Activated naive CD4-positive, alpha-beta T cell treated with anti-CD3 and anti-CD28 coated beads, Interleukin-2, amount 50 U/mL, for 72 hours (primary cell): ENCODE measurements at regions not wholly inside any gene's neighbourhood (a gene's known extent, or its start where the extent isn't known, plus 50 kb on each side); places are given as distances from the start of the nearest gene placed in this dataset.

Experiments used
- ATAC-seq, 2 donors: fragments of 150-1000 bp; cut with Tn5 transposase; 2 replicates each; pipeline ENCODE4 v1.10.0; 2021; ENCODE audit warnings: mild to moderate bottlenecking in 2 of 2, moderate library complexity in 2 of 2
- DNase-seq, 2 donors: peaks; one replicate each; pipeline ENCODE4 v3.0.0; 2021 to 2022; ENCODE audit warnings: low spot score in 2 of 2
- H3K27ac Mint-ChIP-seq, 2 donors: one replicate each; pipeline ENCODE4 v1.8.0; 2022; ENCODE audit warnings: mild to moderate bottlenecking in 2 of 2, mixed read lengths in 2 of 2
- H3K36me3 Mint-ChIP-seq, 2 donors: one replicate each; pipeline ENCODE4 v1.8.0; 2022; ENCODE audit warnings: mixed read lengths in 2 of 2
- H3K9me3 Mint-ChIP-seq, 2 donors: one replicate each; pipeline ENCODE4 v1.8.0; 2022; ENCODE audit warnings: mixed read lengths in 2 of 2

DNA sequence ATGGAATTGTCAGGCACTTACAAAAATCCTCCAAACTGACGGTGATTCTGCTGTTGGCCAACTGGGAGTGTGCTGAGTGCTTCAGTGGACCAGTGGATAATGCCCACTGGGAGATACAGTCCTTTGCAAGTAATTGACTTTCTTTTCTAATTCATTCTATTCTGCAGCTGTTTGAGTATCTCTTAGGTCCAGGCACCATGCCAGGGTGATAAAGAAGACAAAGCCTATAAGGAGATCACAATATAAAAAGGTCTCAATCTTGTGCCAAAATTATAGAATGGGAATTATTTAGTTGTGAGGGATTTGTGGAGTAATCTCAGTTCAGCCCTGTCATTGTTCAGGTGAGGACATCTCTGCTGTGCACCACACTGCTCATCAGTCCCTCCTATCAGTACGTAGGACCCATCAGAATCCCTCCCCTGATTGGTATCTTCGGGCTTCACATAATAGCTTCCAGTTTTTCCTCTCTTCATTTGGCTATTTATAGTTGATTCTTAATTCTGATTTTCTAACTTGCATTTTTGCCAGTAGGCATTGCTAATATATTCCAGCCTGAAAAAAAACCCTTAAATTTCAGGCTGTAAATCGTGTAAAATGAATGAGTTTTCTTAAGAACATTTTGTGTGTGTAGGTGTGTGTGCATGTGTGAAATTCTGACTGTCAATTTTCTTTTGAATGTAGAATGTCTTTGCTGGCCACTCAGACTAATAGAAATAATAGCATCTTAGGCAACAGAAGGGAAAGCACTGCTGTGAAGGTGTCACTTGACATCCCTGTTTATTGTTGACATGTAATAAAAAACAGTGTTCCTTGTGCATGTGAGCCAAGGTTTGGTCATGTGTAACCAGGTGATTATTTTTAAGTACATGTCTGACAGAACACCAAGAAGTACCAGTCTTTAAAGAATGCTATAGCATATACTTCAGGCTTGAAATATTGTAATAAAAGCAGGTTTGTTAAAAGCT is 457.6 kb upstream of the RGS6 start:
- ATAC-seq (no peak), DNase-seq (no peak)
- Mint-ChIP-seq H3K36me3 (peaks cover 0 to 13% of the 10 kb centered on the region in 2 donors), H3K9me3 (no peaks in the 10 kb centered on the region), H3K27ac (peak overlapping the region in 1 of 2 donors; percentile 50)

DNA sequence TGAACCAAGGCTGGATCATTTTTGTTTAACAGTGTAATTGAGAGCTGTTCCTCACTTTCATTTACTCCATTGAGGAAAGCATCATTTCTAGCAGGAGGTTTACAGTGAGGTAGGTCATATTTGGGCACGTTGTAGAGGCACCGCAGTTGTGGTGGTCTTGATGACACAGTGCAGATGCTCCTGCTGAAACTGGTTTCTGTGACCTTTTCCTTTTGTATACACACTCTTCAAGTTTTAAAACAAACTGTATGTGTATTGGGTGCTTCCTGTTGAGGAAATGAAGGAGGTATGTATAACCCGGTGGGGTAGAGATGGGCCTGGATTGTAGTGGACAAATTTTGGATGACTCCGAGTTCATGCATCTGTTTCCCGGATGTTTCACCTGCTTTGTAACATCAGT is 456.3 kb upstream of the RGS6 start:
- Mint-ChIP-seq H3K27ac (no peak overlapping the region), H3K9me3 (no peaks in the 10 kb centered on the region), H3K36me3 (peaks cover 0 to 13% of the 10 kb centered on the region in 2 donors)
- ATAC-seq (peak in 1 of 2 donors; percentile 23), DNase-seq (no peak)

DNA sequence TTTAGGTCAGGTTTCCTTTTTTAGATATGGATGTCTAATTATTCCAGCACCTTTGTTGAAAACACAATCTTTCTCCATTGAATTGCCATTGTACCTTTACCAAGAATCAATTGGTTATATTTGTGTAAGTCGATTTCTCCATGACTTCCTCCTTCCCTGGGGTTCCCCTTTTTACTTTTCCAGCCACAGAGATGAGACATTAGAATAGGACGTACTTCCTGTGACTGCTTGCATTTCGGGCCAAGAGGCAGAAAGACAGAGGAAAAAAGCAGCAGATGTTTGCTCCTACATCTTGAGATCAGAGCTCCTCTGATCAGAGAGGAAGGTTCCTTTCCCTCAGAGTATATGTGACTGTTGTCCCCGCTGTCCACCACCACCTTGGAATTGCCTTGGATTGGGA is 453.7 kb upstream of the RGS6 start:
- H3K36me3 Mint-ChIP-seq: peaks cover 0 to 10% of the 10 kb centered on the region in 2 donors
- DNase-seq: no peak
- ATAC-seq: peak; percentile 67 to 88
- H3K27ac Mint-ChIP-seq: peak overlapping the region in 1 of 2 donors; percentile 83
- no peaks in the 10 kb centered on the region for H3K9me3 Mint-ChIP-seq

- DNase-seq: no peak
- no peak for ATAC-seq
- Mint-ChIP-seq H3K36me3 (peaks cover 0 to 8% of the 10 kb centered on the region in 2 donors), H3K9me3 (no peaks in the 10 kb centered on the region), H3K27ac (no peak overlapping the region)
These were observed 451.1 kb upstream of the RGS6 start for GRCh38 chr14:71481021-71481654.

DNA sequence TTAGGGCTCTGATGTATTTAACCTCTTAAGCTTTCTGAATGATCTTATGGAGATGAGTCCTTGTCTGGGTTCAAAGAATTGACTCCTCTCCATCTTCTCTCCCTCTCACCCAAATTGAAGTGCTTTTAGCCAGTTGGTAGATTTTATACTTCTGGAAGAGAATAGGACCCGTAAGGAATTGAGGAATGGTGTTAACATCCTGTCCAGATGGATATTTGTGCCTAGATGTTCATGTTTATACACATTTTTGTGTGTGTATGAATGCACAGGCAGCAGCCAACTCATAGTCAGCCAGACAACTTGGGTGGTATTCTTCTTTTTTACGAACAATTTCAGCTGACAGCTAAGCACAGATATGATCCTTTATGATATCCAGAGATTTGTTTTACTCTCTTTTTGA is 449.6 kb upstream of the RGS6 start:
- Mint-ChIP-seq H3K9me3 (no peaks in the 10 kb centered on the region), H3K27ac (no peak overlapping the region), H3K36me3 (peaks cover 0 to 8% of the 10 kb centered on the region in 2 donors)
- no peak for ATAC-seq
- no peak for DNase-seq

GRCh38 chr14:71483154-71483553 is 449.1 kb upstream of the RGS6 start:
- no peak overlapping the region for H3K27ac Mint-ChIP-seq
- no peak for ATAC-seq
- no peak for DNase-seq
- H3K36me3 Mint-ChIP-seq: peaks cover 0 to 7% of the 10 kb centered on the region in 2 donors
- no peaks in the 10 kb centered on the region for H3K9me3 Mint-ChIP-seq

- Mint-ChIP-seq H3K9me3 (no peaks in the 10 kb centered on the region), H3K36me3 (peaks cover 0 to 7% of the 10 kb centered on the region in 2 donors), H3K27ac (no peak overlapping the region)
- DNase-seq (no peak), ATAC-seq (no peak)
These were observed 446.4 kb upstream of the RGS6 start for GRCh38 chr14:71485833-71486232.

- H3K9me3 Mint-ChIP-seq: no peaks in the 10 kb centered on the region
- ATAC-seq (no peak), DNase-seq (no peak)
- H3K36me3 Mint-ChIP-seq: peaks cover 0 to 7% of the 10 kb centered on the region in 2 donors
- H3K27ac Mint-ChIP-seq: no peak overlapping the region
These were observed 445.9 kb upstream of the RGS6 start for GRCh38 chr14:71486279-71486678.

DNA sequence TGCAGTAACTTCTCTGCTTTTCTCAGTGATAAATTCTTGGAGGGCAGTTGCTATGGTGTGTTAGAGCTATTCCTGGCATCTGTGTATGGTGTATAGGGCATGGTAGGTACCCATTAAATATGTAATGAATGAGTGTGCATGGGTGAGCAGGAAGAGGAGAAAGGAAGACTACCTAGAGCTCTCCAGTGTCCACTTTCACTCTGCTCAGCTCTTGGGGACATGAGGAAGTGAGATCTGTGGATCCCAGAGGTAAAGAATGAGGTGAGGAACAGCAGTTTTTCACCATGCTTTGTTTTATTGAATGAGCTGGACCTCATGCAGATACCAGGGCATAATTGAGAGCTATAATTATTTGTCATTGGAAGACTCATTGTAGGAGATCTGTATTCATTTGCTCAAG is 444.8 kb upstream of the RGS6 start:
- H3K36me3 Mint-ChIP-seq: peaks cover 0 to 7% of the 10 kb centered on the region in 2 donors
- peak overlapping the region; percentile 12 to 39 for H3K27ac Mint-ChIP-seq
- DNase-seq (no peak), ATAC-seq (no peak)
- no peaks in the 10 kb centered on the region for H3K9me3 Mint-ChIP-seq

DNA sequence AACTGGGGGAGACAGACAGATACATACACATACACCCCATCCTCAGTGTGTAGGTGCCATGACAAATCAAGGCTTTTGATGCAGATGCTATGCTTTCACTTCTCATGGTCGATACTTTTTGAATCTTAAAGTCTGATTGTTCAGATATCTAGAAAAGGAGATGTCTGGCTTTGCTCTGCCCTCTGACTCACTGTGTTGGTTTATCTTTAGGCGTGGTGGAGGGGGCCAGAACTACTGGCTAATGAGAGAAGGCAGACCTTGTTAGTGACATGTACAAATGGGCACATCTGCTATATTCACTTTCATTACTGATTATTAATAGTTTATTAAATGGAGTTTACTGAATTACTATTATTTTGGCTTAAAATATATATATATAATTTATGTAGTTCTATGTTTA is 444.3 kb upstream of the RGS6 start:
- peaks cover 0 to 7% of the 10 kb centered on the region in 2 donors for H3K36me3 Mint-ChIP-seq
- DNase-seq: no peak
- peak overlapping the region in 1 of 2 donors; percentile 12 for H3K27ac Mint-ChIP-seq
- H3K9me3 Mint-ChIP-seq: no peaks in the 10 kb centered on the region
- peak; percentile 18 to 20 for ATAC-seq

DNA sequence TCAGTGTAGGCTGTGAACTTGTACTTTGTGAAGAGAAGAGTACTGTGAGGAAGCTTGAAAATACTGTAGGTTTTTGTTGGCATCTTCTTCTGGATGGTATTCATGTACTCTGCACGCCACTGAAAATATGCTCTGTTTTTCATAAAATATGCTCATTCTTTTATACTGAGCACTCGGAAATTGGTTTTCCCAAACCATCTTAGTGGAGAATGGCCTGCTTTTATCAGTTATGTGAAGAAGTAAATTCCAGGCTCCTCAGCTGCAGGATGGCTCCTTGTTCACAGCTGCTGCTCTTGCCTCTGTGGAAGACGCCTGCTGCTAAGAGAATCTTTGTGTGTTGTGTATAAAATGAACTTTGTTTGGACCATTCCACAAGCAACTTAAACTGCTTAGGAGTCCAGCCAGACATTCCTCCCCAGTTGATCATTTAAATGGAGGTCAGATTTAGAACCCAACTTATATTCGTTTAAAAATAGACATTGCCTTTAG is 443.5 kb upstream of the RGS6 start:
- ATAC-seq (no peak), DNase-seq (no peak)
- H3K36me3 Mint-ChIP-seq: peaks cover 0 to 7% of the 10 kb centered on the region in 2 donors
- no peaks in the 10 kb centered on the region for H3K9me3 Mint-ChIP-seq
- H3K27ac Mint-ChIP-seq: no peak overlapping the region

DNA sequence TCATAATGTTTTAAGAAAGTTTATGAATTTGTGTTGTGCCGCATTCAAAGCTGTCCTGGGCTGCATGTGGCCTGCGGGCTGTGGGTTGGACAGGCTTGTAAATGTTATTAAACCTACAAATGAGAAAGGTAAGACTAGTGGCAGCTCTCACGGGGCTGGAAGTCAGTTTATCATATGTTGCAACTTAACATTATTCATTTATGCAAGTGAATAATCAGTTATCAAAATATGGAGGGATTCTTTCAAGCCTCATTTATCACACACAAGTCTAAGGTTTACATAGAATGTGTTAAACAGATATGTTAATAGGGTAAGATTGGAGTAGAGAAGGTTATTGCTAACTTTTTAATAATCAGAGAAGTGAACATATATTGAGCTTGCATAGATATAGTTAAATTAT is 442.5 kb upstream of the RGS6 start:
- Mint-ChIP-seq H3K9me3 (no peaks in the 10 kb centered on the region), H3K27ac (no peak overlapping the region), H3K36me3 (peaks cover 0 to 8% of the 10 kb centered on the region in 2 donors)
- no peak for ATAC-seq
- no peak for DNase-seq

DNA sequence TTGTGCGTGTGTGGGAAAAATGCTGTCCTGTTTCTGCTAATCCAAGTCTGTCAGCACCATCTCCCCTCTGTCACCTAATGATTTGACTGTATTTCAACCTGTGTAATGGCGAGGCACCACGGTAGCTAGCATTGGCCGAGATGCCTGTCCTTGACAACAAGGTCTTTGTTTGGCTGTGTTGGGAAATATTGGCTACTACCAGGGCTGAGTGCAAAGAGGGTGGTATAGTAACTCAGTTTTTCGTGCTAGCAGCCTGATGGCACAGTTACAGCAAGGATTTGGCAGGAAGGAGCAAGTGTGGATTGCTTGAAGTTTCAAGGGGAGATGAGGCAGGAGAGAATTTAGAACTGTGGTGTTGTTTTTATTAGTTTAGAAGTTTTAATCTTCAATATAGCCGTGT is 440.3 kb upstream of the RGS6 start:
- peaks cover 0 to 5% of the 10 kb centered on the region in 2 donors for H3K9me3 Mint-ChIP-seq
- peaks cover 0 to 20% of the 10 kb centered on the region in 2 donors for H3K36me3 Mint-ChIP-seq
- H3K27ac Mint-ChIP-seq: peak overlapping the region in 1 of 2 donors; percentile 27
- ATAC-seq (no peak), DNase-seq (no peak)

- peaks cover 0 to 19% of the 10 kb centered on the region in 2 donors for H3K36me3 Mint-ChIP-seq
- peaks cover 0 to 5% of the 10 kb centered on the region in 2 donors for H3K9me3 Mint-ChIP-seq
- ATAC-seq (no peak), DNase-seq (no peak)
- no peak overlapping the region for H3K27ac Mint-ChIP-seq
These were observed 439.9 kb upstream of the RGS6 start for GRCh38 chr14:71492346-71492745.

DNA sequence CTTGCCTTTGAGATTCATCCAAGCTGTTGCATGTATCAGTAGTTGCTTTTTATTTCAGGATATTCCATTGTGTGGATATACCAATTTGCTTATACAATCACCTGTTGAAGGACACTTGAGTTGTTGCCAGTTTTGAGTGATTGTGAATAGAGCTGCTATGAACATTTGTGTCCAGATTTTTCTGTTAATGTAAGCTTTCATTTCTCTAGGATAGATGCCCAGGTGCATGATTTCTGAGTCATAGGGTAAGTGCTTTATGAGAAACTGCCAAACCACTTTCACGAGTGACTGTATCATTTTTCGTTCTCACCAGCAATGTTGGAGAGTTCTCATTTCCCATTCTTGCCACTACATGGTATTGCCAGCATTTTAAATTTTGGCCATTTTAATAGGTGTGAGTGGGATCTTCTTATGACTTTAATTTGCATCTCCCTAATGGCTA is 434.6 kb upstream of the RGS6 start:
- DNase-seq (peak in 1 of 2 donors; percentile 10), ATAC-seq (peak; percentile 90 to 95)
- Mint-ChIP-seq H3K27ac (peak overlapping the region in 1 of 2 donors; percentile 76), H3K36me3 (peaks cover 0 to 20% of the 10 kb centered on the region in 2 donors), H3K9me3 (peaks cover 0 to 5% of the 10 kb centered on the region in 2 donors)

DNA sequence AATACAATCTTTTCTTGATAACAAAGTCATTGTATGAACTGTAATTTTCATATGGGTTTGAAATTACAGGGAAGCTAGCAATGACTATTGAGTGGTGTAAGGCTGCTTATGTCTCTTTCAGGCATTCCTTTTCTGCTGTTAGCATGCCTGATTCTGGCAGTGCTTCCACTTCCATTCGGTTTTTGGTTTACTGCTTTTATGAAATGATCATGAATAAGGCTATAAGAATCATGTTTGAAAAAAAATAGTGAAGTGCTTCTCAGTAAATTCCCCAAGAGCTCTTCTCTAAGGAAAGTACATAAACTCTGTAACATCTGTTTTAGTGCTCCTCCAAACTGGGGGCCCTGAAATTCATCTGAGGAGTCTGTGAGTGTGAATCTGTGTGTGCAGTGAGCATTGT is 434.0 kb upstream of the RGS6 start:
- ATAC-seq: peak in 1 of 2 donors; percentile 64
- no peak for DNase-seq
- H3K9me3 Mint-ChIP-seq: peaks cover 0 to 5% of the 10 kb centered on the region in 2 donors
- peak overlapping the region in 1 of 2 donors; percentile 76 for H3K27ac Mint-ChIP-seq
- H3K36me3 Mint-ChIP-seq: peaks cover 0 to 20% of the 10 kb centered on the region in 2 donors

- ATAC-seq (no peak), DNase-seq (no peak)
- H3K27ac Mint-ChIP-seq: no peak overlapping the region
- H3K9me3 Mint-ChIP-seq: peaks cover 0 to 5% of the 10 kb centered on the region in 2 donors
- H3K36me3 Mint-ChIP-seq: peaks cover 0 to 20% of the 10 kb centered on the region in 2 donors
These were observed 433.2 kb upstream of the RGS6 start for GRCh38 chr14:71499018-71499417.
